Vagina (tissue), 2 donors: ENCODE measurements at regions not wholly inside any gene's neighbourhood (a gene's known extent, or its start where the extent isn't known, plus 50 kb on each side); places are given as distances from the start of the nearest gene placed in this dataset.
"Not testable (repeated sequence)": the region's sequence is repeated elsewhere in the genome, so short reads cannot be mapped to it uniquely, and the experiment has no call there.

Experiments used
- POLR2A ChIP-seq, 2 donors: fragments of 450-650 bp; IDR thresholded peaks; one replicate each; pipeline ENCODE4 v1.6.1; 2017; ENCODE audit warnings: antibody characterized with exemption in 2 of 2, mild to moderate bottlenecking in 2 of 2, moderate library complexity in 2 of 2
- TF ChIP-seq, protein P1 (sequence below), 3 experiments: fragments of 450-650 bp in 2 of 3; fragments of 200-600 bp in 1 of 3; sonication (generic) in 1 of 3; IDR thresholded peaks; one replicate each; pipeline ENCODE4 v1.5.1; 2017 to 2019; ENCODE audit warnings: antibody characterized with exemption in 3 of 3, mild to moderate bottlenecking in 2 of 3, moderate library complexity in 2 of 3

- TF ChIP-seq, protein P1, sequence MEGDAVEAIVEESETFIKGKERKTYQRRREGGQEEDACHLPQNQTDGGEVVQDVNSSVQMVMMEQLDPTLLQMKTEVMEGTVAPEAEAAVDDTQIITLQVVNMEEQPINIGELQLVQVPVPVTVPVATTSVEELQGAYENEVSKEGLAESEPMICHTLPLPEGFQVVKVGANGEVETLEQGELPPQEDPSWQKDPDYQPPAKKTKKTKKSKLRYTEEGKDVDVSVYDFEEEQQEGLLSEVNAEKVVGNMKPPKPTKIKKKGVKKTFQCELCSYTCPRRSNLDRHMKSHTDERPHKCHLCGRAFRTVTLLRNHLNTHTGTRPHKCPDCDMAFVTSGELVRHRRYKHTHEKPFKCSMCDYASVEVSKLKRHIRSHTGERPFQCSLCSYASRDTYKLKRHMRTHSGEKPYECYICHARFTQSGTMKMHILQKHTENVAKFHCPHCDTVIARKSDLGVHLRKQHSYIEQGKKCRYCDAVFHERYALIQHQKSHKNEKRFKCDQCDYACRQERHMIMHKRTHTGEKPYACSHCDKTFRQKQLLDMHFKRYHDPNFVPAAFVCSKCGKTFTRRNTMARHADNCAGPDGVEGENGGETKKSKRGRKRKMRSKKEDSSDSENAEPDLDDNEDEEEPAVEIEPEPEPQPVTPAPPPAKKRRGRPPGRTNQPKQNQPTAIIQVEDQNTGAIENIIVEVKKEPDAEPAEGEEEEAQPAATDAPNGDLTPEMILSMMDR (IDR thresholded peaks at IDR 0.05), result not testable (repeated sequence)
- not testable (repeated sequence) for TF ChIP-seq POLR2A (IDR thresholded peaks at IDR 0.05)
Observed at GRCh38 chr4:122076835-122077234, 75.3 kb upstream of the BLTP1 start.
